K562 (cell line): ENCODE measurements at regions not wholly inside any gene's neighbourhood (a gene's known extent, or its start where the extent isn't known, plus 50 kb on each side); places are given as distances from the start of the nearest gene placed in this dataset.
"Not testable (repeated sequence)": the region's sequence is repeated elsewhere in the genome, so short reads cannot be mapped to it uniquely, and the experiment has no call there.

ENCODE experiments used
- HMG20A ChIP-seq: fragments of 450-650 bp; formaldehyde crosslinking; conservative IDR thresholded peaks from 2 replicates; pipeline ENCODE4 v1.4.0; 2020; ENCODE audit warnings: mild to moderate bottlenecking, mixed read lengths
- JUNB ChIP-seq: fragments of 450-650 bp; formaldehyde crosslinking; conservative IDR thresholded peaks from 2 replicates; pipeline ENCODE4 v1.4.0; 2020; ENCODE audit warnings: mild to moderate bottlenecking
- SIN3A ChIP-seq, 2 experiments: fragments of 150-350 bp in 1 of 2; IDR thresholded peaks; 2 replicates each; pipeline ENCODE4 v1.6.1; 2011 to 2016; ENCODE audit warnings: borderline replicate concordance in 2 of 2, low read depth in 2 of 2, low read length in 2 of 2, mild to moderate bottlenecking in 2 of 2, moderate library complexity in 2 of 2; ENCODE audit not compliant: control insufficient read depth in 1 of 2

- TF ChIP-seq JUNB (CRISPR knock-in tag); SIN3A (IDR thresholded peaks at IDR 0.05; ENCODE audit: borderline replicate concordance in 2 of 2, control insufficient read depth in 1 of 2, low read depth in 2 of 2, low read length in 2 of 2); HMG20A (CRISPR knock-in tag): not testable (repeated sequence)
Measured at GRCh38 chr7:9727467-9727869, 1246.2 kb upstream of the PHF14 start.
